ENCODE measurements at regions not wholly inside any gene's neighbourhood (a gene's known extent, or its start where the extent isn't known, plus 50 kb on each side); places are given as distances from the start of the nearest gene placed in this dataset.

DNA sequence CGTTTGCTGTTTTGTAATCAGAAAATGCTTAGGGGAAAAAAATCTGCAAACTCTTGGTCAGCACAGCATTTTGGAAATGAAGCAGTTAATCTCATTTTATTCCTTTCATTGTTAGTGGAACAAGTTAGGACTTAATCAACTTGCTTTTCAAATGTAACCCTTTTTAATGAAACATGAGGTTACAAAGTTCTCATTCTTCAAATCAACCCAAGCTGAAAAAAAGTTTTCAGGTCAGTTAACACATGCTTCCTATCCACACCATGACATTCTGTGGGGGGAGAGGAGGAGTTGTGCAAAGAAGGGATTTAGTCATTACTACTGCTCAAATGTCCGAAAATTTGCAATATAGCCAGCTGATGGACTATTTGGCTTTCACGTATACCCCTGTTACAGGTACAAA, 283.2 kb upstream of the LYPLAL1 start:
- Histone ChIP-seq H3K4me3 (ENCODE audit: extremely low read depth in 1 of 4, insufficient read depth in 2 of 4, low read depth in 3 of 4, low read length in 4 of 4) (no peak overlapping the region), H3K4me2 (ENCODE audit: insufficient read depth in 1 of 2, low read depth in 2 of 2, low read length in 2 of 2) (no peak overlapping the region), H4K20me1 (replicated peaks in 1 of 2; ENCODE audit: control insufficient read depth in 1 of 2, insufficient read depth in 2 of 2, low read length in 2 of 2) (no peaks in the 10 kb centered on the region), H3K23me2 (ENCODE audit: low read depth, low read length) (no peaks in the 10 kb centered on the region), H3K36me3 (ENCODE audit: control insufficient read depth in 2 of 4, insufficient read depth in 4 of 4, low read length in 3 of 4) (no peaks in the 10 kb centered on the region), H3K4me1 (replicated peaks in 1 of 4; ENCODE audit: control insufficient read depth in 3 of 4, insufficient read depth in 4 of 4, low read length in 3 of 4) (no peaks in the 10 kb centered on the region), H3K27me3 (replicated peaks in 1 of 4; ENCODE audit: control insufficient read depth in 3 of 4, extremely low read depth in 1 of 4, insufficient read depth in 3 of 4, low read length in 3 of 4) (no peaks in the 10 kb centered on the region), H2BK12ac (ENCODE audit: low read depth, low read length) (no peak overlapping the region), H3K79me2 (ENCODE audit: control insufficient read depth in 1 of 2, insufficient read depth in 2 of 2, low read length in 2 of 2) (no peaks in the 10 kb centered on the region), H3K9me3 (ENCODE audit: insufficient read depth in 2 of 2, low read depth in 1 of 2, low read length in 1 of 2) (no peaks in the 10 kb centered on the region), H4K5ac (ENCODE audit: insufficient read length, low read depth, low read length) (no peak overlapping the region), H3K79me1 (ENCODE audit: low read depth, low read length) (no peaks in the 10 kb centered on the region), H2AK5ac (ENCODE audit: low read depth, low read length) (no peak overlapping the region), H2BK120ac (replicated peaks; ENCODE audit: low read depth, low read length) (no peak overlapping the region), H3K9ac (replicated peaks in 1 of 4; ENCODE audit: extremely low read depth in 1 of 4, low read depth in 3 of 4, low read length in 3 of 4) (no peak overlapping the region), H2AFZ (ENCODE audit: low read length) (no peak overlapping the region; the same call in 1 of the 2 replicates), H4K91ac (replicated peaks; ENCODE audit: insufficient read length, low read length) (no peak overlapping the region), H2BK5ac (ENCODE audit: low read depth, low read length) (no peak overlapping the region), H2BK15ac (ENCODE audit: low read length) (no peak overlapping the region), H3K56ac (replicated peaks; ENCODE audit: insufficient read length, low read depth, low read length) (no peak overlapping the region), H3K27ac (ENCODE audit: low read depth, low read length) (no peak overlapping the region), H3K4ac (replicated peaks; ENCODE audit: insufficient read length, low read depth, low read length) (no peak overlapping the region), H4K8ac (ENCODE audit: extremely low read depth, insufficient read depth, low read length) (no peak overlapping the region), H3K18ac (ENCODE audit: extremely low read depth, low read length) (no peak overlapping the region), H3K23ac (ENCODE audit: insufficient read length) (no peak overlapping the region), H3K14ac (ENCODE audit: insufficient read length) (no peak overlapping the region), H2BK20ac (ENCODE audit: low read length) (no peak overlapping the region)
- no peak for TF ChIP-seq BCL11A (IDR thresholded peaks at IDR 0.05; ENCODE audit: low read depth in 2 of 2, low read length in 2 of 2)
- TF ChIP-seq, protein P1, sequence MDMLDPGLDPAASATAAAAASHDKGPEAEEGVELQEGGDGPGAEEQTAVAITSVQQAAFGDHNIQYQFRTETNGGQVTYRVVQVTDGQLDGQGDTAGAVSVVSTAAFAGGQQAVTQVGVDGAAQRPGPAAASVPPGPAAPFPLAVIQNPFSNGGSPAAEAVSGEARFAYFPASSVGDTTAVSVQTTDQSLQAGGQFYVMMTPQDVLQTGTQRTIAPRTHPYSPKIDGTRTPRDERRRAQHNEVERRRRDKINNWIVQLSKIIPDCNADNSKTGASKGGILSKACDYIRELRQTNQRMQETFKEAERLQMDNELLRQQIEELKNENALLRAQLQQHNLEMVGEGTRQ (IDR thresholded peaks at IDR 0.05; ENCODE audit: low read length): no peak
- TF ChIP-seq CHD1 (IDR thresholded peaks at IDR 0.05; ENCODE audit: low read depth, low read length): no peak
- TF ChIP-seq RBBP5 (IDR thresholded peaks at IDR 0.05; ENCODE audit: borderline replicate concordance, low read depth, low read length): no peak
- TF ChIP-seq SP2 (IDR thresholded peaks at IDR 0.05; ENCODE audit: low read length): no peak
- no peak for TF ChIP-seq RAD21 (IDR thresholded peaks at IDR 0.05 in 1 of 2, conservative IDR thresholded peaks at IDR 0.05 in 1 of 2; ENCODE audit: low read depth in 2 of 2, low read length in 2 of 2)
- TF ChIP-seq POLR2A (IDR thresholded peaks at IDR 0.05; ENCODE audit: control extremely low read depth in 1 of 2, low read depth in 2 of 2, low read length in 2 of 2): no peak
- TF ChIP-seq TBP (IDR thresholded peaks at IDR 0.05; ENCODE audit: low read depth, low read length): no peak
- TF ChIP-seq NANOG (IDR thresholded peaks at IDR 0.05; ENCODE audit: insufficient read depth, low read depth, low read length, poor library complexity, severe bottlenecking): no peak
- TF ChIP-seq RNF2 (IDR thresholded peaks at IDR 0.05; ENCODE audit: borderline replicate concordance, low read depth, low read length, missing control alignments, poor library complexity, severe bottlenecking): no peak
- TF ChIP-seq KDM1A (IDR thresholded peaks at IDR 0.05; ENCODE audit: borderline replicate concordance, low read length): no peak
- TF ChIP-seq CHD2 (IDR thresholded peaks at IDR 0.05; ENCODE audit: low read length): no peak
- TF ChIP-seq RXRA (IDR thresholded peaks at IDR 0.05; ENCODE audit: insufficient read depth, low read depth, low read length): no peak
- TF ChIP-seq FOSL1 (IDR thresholded peaks at IDR 0.05; ENCODE audit: insufficient read depth, low read depth, low read length): no peak
- FAIRE-seq (no peak), DNase-seq (ENCODE audit: low read depth in 1 of 2, low spot score in 2 of 2) (no peak)
- ChIA-PET CTCF (ENCODE audit: partially characterized antibody) (no interaction called here), POLR2A (ENCODE audit: partially characterized antibody) (no interaction called here)
- 91% methylated on average over 3 of the region's 3 CpGs; no CpG with 5 or more reads in 1 of the 2 experiments for WGBS, 2 experiments (ENCODE audit: extremely low coverage in 1 of 2, insufficient coverage in 1 of 2, insufficient read length in 1 of 2, insufficient replicate concordance in 2 of 2, low coverage in 1 of 2, low lambda C conversion rate in 2 of 2, missing lambda C conversion rate in 1 of 2)
